ENCODE measurements at regions not wholly inside any gene's neighbourhood (a gene's known extent, or its start where the extent isn't known, plus 50 kb on each side); places are given as distances from the start of the nearest gene placed in this dataset.
A peak's percentile ranks its signal among the peaks of the same experiment; 100 is the strongest.

- no peak for DNase-seq
Measured at GRCh38 chr16:73202161-73202729, 154.3 kb upstream of the ZFHX3 start.

DNA sequence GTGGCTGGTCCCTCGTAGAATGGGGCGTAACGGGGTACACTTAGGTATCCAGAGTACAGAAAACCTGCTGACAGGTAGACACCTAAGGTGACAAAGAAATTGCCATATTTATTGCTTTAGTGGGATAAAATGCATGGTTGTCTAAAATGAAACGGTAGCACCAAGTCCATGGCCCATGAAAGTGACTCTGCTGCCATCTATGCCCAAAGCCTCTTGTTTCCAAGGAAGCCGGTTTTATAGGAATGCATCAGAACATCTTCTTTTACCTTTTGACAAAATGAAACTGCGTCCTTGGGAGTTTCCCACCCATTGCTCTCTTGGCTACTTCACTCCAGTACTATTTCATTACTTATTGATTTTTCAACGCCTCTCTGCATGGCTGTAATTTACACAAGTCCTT is 151.3 kb upstream of the ZFHX3 start:
- no peak for DNase-seq

- no peak for DNase-seq
Measured at GRCh38 chr16:73198481-73198880, 150.6 kb upstream of the ZFHX3 start.

DNA sequence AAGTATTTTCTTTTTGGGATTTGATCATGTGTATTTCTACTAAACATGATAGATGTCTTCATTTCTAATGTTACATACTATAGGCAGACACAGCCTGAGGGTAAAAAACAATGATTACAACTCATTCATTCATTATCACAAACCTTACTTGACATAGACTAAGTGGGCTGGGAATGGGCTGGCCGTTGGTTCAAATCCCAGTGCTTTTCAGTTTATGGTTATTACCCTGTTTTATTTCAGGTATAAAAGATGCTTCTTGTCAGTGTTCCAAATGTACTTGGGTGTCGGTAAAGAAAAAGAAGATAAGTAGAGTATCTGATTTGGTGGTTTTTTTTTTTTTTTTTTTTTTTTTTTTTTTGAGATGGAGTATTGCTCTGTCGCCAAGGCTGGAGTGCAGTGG is 149.7 kb upstream of the ZFHX3 start:
- no peak for DNase-seq

DNA sequence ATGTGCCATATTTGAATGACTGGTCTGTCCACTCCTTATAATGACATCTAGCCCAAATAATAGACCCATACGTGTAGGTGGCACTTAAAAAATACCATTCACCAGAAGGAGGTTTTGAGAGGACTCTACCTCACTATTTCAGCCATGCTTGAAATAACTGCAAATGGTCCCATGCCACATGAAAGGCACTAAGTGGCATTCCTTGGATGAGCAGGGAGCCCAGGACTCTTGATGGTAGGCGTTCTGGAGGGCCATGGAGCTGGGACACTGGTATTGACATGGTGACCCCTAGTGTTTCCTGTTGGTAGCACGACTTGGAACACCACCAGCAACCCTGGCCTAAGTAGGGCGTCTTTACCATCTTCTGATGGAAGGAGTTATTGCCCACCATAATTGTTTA is 148.7 kb upstream of the ZFHX3 start:
- DNase-seq, result peak; percentile 74

- DNase-seq, result no peak
Measured at GRCh38 chr16:73193464-73193863, 145.5 kb upstream of the ZFHX3 start.

DNA sequence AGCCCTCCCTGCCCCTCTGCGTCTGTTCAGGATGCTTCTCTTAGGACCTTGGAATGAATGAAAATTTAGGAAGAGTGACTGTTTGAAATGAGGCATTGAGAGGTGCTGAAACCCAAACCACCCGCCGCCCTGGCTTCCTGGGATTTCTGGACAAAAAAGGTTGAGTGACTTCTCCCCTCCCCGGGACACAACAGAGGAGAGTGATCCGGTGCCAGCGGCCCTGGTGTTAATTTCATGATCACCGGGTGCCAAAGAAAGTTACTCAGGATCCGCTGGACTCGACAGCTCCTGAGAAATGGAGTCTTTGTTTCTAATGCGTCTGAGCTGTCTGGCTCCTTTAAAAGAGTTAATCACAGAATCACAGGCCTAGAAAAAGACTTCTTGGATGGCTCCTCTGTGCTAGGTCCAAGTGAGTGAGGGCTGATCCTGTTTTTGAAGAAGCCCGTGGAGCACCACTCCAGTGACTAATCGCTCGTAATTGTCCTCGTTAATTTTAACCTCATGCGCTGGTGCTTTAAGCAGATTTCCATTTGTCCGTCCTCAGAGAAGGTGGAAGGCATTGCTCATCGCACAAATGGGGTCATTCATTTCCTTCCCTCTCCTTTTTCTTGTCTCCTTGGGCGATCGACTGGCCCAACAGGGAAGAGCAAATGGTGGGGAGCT is 144.4 kb upstream of the ZFHX3 start:
- no peak for DNase-seq

GRCh38 chr16:73191660-73192046 is 143.7 kb upstream of the ZFHX3 start:
- no peak for DNase-seq

DNA sequence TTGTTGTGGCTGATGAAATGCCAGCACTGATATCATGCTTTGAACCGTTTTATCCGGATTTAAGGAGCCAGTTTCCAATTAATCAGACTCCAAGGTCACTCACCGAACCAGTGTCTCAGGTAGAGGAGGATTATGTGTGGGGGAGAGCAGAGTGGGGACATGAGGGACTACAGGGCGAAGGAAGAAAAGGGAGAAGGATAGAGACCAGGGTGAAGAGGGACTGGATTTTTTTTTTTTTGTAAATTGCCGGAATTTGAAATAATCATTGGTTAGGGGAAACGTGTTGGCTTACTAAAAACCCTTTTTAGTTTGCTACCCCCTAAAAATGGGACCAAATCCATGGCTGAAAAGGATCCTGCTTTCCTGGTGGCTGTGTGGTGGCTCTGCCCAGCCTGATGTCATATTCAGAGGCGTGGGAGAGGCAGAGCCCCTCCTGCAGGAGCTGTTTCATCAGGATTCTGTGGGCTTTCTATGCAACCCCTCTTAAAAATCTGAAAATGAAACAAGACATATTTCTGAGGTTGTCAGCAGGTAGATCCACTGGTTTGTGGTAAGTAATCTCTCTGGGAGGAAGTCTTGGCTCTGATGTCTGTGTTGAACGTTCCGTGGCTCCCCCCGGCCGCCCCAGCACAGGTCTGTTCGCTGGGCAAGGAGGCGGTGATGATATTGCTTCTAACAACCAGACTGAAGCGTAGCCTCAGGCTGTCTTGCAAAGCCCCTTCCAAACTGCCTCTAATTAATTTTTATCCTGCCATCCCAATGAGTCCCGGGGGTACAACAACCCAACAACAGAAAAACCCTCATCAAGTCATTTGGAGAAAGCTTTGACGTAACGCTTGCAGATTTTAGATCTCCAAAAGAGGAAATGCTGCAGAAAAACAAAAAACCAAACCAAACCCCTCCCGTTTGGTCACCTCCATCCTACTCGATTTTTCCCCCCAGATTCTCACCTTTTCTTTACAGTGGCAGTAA is 143.0 kb upstream of the ZFHX3 start:
- no peak for DNase-seq

- DNase-seq, result no peak
Measured at GRCh38 chr16:73190256-73190655, 142.3 kb upstream of the ZFHX3 start.

- no peak for DNase-seq
Measured at GRCh38 chr16:73189136-73189535, 141.2 kb upstream of the ZFHX3 start.

DNA sequence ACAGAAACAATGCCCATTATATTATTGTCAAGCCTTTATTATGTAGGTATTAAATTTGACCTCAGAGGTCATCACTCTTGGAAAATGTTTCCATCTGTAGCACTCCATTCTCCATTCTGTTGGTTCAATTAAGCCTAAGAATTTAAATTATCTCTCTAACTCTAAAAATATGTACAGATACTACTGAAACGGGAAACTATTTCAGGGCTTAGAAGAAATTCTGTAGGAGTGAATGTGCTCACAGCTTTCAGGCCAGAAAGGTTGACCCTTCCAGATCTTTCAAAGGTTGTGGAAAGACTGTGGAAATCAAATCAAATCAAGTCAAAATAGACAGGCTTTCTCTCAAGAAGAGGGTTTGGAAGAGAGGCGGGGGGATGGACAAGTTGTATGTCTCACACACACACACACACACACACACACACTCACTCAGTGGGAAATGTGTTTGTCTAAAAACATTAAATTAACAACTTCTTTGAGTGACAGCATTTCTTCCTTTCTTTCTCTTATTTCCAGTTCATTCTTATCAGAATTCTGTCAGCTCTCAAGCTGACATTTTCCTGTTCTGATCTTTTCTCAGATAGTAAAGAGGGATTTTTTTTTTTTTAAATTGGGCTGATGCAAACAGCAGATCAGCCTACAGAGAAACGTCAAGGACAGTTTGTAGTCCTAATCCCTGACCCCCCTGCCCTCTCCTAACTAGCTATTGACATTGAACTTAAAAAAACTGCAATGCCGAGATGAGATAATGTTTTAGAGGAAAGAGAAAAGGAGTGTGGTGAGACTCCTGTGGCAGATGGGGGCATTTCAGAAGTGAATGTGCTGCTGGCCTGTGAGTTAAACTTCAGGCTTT is 139.0 kb upstream of the ZFHX3 start:
- DNase-seq, result peak; percentile 10

- no peak for DNase-seq
Measured at GRCh38 chr16:73185737-73186136, 137.8 kb upstream of the ZFHX3 start.

GRCh38 chr16:73183611-73184092 is 135.7 kb upstream of the ZFHX3 start:
- no peak for DNase-seq

- no peak for DNase-seq
Measured at GRCh38 chr16:73179705-73180331, 131.9 kb upstream of the ZFHX3 start.

DNA sequence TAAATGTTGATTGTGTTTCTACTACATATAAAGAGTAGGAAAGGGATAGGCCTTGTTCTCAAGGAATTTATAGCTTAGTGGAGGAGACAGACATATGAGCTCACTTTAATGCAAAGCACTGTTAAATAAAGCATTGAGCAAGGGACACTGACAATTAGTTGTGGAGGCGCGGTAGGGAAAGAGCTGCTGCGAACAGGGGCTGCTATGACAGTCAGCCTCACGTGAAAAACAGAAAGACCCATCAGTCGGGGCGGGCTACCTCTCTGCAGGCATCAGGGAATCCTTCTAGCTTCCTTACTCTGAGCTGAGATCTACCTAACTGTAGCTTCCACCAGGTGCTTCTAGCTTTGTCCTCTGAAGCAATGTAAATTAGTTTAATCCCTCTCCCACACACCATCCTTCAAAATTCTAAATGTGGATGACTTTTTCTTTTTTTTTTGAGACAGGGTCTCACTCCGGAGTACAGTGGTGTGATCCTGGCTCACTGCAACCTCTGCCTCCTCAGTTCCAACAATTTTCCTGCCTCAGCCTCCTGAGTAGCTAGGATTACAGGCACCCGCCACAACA is 129.9 kb upstream of the ZFHX3 start:
- no peak for DNase-seq

GRCh38 chr16:73176577-73177013 is 128.7 kb upstream of the ZFHX3 start:
- no peak for DNase-seq

- DNase-seq, result no peak
Measured at GRCh38 chr16:73172973-73173709, 125.2 kb upstream of the ZFHX3 start.

- DNase-seq, result no peak
Measured at GRCh38 chr16:73172241-73172972, 124.5 kb upstream of the ZFHX3 start.

DNA sequence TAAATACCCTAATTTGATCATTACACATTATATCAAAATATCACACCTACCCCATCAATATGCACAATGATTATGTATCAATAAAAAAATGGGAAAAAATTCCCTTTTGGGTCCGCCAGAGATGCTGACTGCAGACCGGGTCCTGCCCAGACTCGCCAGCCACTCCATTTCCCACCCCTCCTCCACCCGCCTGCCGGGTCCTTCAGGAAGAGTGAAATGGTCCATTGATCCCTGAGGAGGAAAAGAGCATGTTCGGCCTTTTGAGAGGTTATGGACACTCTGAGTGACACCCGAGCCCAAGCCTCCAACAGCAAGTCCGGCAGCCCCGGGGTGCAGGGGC is 123.9 kb upstream of the ZFHX3 start:
- DNase-seq, result no peak

DNA sequence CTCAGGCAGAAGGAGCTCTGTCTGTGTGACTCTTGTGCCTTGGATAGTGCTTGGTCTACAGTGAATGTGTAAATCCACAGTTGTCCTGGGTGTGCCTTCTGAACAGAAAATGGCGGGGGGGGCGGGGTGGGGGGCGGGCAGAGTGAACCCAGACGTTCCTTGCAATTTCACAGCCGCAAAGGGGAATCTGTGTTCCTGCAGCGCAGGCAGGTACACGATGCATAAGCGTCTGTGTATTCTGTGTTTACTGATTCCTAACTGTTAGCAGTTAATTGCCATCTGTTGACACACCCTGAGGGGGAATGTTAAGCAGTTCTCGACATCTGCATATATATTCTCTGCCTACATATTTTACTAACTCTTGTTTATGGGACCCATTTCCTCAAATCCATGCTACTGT is 123.5 kb upstream of the ZFHX3 start:
- DNase-seq, result no peak

Data from hematopoietic multipotent progenitor cell treated with erythropoietin and hydrocortisone succinate and interleukin-3 and kit ligand, for 6 days (in vitro differentiated cells).